ENCODE measurements at regions not wholly inside any gene's neighbourhood (a gene's known extent, or its start where the extent isn't known, plus 50 kb on each side); places are given as distances from the start of the nearest gene placed in this dataset.

- no peaks in the 10 kb centered on the region for H3K27me3 ChIP-seq
- no peak overlapping the region for H3K27ac ChIP-seq
- H3K4me1 ChIP-seq: no peaks in the 10 kb centered on the region
- H3K4me3 ChIP-seq: no peak overlapping the region
- H3K36me3 ChIP-seq: no peaks in the 10 kb centered on the region
- no peaks in the 10 kb centered on the region for H3K9me3 ChIP-seq
- intact Hi-C loops (cut with DNase I; ENCODE audit: low total_unique reads): no loop called here
- TF ChIP-seq, protein P1, sequence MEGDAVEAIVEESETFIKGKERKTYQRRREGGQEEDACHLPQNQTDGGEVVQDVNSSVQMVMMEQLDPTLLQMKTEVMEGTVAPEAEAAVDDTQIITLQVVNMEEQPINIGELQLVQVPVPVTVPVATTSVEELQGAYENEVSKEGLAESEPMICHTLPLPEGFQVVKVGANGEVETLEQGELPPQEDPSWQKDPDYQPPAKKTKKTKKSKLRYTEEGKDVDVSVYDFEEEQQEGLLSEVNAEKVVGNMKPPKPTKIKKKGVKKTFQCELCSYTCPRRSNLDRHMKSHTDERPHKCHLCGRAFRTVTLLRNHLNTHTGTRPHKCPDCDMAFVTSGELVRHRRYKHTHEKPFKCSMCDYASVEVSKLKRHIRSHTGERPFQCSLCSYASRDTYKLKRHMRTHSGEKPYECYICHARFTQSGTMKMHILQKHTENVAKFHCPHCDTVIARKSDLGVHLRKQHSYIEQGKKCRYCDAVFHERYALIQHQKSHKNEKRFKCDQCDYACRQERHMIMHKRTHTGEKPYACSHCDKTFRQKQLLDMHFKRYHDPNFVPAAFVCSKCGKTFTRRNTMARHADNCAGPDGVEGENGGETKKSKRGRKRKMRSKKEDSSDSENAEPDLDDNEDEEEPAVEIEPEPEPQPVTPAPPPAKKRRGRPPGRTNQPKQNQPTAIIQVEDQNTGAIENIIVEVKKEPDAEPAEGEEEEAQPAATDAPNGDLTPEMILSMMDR (IDR thresholded peaks at IDR 0.05): no peak
- TF ChIP-seq POLR2A (IDR thresholded peaks at IDR 0.05): no peak
- DNase-seq: no peak
These were observed 742.1 kb upstream of the SOX9 start for GRCh38 chr17:71378741-71379140.

DNA sequence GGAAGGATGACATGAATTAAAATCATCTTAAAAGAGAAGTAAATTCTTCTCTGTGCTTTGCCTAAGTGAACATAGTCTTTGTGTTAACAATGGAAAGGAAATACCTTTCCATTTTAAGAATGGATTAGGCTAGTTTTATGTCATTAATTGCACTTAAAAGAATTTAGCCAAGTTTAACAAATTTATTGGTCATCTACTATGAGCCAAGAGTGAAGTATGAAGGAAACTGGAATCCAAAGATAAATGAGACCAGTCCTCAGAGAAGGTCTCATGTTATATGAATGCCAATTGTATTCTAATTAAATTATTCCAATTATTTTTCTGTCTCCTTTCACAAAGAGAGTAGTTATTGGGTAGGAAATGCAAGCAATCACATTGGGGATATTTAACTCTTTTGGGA lies 741.3 kb upstream of the SOX9 start:
- no peak for DNase-seq
- no peaks in the 10 kb centered on the region for H3K36me3 ChIP-seq
- H3K27me3 ChIP-seq: no peaks in the 10 kb centered on the region
- no peak for TF ChIP-seq POLR2A (IDR thresholded peaks at IDR 0.05)
- TF ChIP-seq, protein P1 (IDR thresholded peaks at IDR 0.05): no peak
- no peaks in the 10 kb centered on the region for H3K9me3 ChIP-seq
- no peak overlapping the region for H3K4me3 ChIP-seq
- no peak overlapping the region for H3K27ac ChIP-seq
- intact Hi-C loops (cut with DNase I; ENCODE audit: low total_unique reads): no loop called here
- no peaks in the 10 kb centered on the region for H3K4me1 ChIP-seq

DNA sequence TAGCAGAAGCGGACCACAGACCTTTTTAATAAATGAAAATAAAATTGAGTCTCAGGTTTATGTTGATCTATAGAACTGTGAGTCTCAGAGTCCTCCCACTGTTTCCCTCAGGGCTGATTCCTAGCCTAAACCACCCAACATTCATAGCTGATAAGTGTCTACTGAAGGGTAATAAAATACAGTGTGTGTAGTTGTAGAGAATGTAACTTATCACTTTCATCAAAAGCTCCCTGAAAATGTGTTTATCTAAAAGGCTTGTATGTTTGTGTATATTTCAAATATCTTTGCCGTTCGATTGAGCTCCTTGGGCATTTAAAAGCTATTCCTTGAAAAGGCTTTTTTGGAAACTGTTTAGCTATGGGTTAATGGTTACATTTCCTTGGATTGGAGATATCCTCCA lies 740.3 kb upstream of the SOX9 start:
- no peak for TF ChIP-seq POLR2A (IDR thresholded peaks at IDR 0.05)
- TF ChIP-seq, protein P1 (IDR thresholded peaks at IDR 0.05): no peak
- Histone ChIP-seq H3K4me3 (no peak overlapping the region), H3K27ac (no peak overlapping the region), H3K36me3 (no peaks in the 10 kb centered on the region), H3K4me1 (no peaks in the 10 kb centered on the region), H3K9me3 (no peaks in the 10 kb centered on the region), H3K27me3 (no peaks in the 10 kb centered on the region)
- no peak for DNase-seq
- intact Hi-C loops (cut with DNase I; ENCODE audit: low total_unique reads): no loop called here

- H3K4me1 ChIP-seq: no peaks in the 10 kb centered on the region
- TF ChIP-seq, protein P1 (IDR thresholded peaks at IDR 0.05): no peak
- no peak for TF ChIP-seq POLR2A (IDR thresholded peaks at IDR 0.05)
- H3K4me3 ChIP-seq: no peak overlapping the region
- H3K27me3 ChIP-seq: no peaks in the 10 kb centered on the region
- H3K9me3 ChIP-seq: no peaks in the 10 kb centered on the region
- no peak for DNase-seq
- intact Hi-C loops (cut with DNase I; ENCODE audit: low total_unique reads): no loop called here
- no peaks in the 10 kb centered on the region for H3K36me3 ChIP-seq
- no peak overlapping the region for H3K27ac ChIP-seq
These were observed 739.9 kb upstream of the SOX9 start for GRCh38 chr17:71380936-71381335.

- DNase-seq: no peak
- Histone ChIP-seq H3K4me3 (no peak overlapping the region), H3K27me3 (no peaks in the 10 kb centered on the region), H3K4me1 (no peaks in the 10 kb centered on the region), H3K36me3 (no peaks in the 10 kb centered on the region), H3K27ac (no peak overlapping the region), H3K9me3 (no peaks in the 10 kb centered on the region)
- intact Hi-C loops (cut with DNase I; ENCODE audit: low total_unique reads): no loop called here
- TF ChIP-seq POLR2A (IDR thresholded peaks at IDR 0.05): no peak
These were observed 737.7 kb upstream of the SOX9 start for GRCh38 chr17:71383091-71383490.

- no peak for DNase-seq
- Histone ChIP-seq H3K9me3 (no peaks in the 10 kb centered on the region), H3K4me3 (no peak overlapping the region), H3K36me3 (no peaks in the 10 kb centered on the region), H3K4me1 (no peaks in the 10 kb centered on the region), H3K27ac (no peak overlapping the region), H3K27me3 (no peaks in the 10 kb centered on the region)
- TF ChIP-seq, protein P1 (IDR thresholded peaks at IDR 0.05): no peak
- TF ChIP-seq POLR2A (IDR thresholded peaks at IDR 0.05): no peak
- intact Hi-C loops (cut with DNase I; ENCODE audit: low total_unique reads): no loop called here
These were observed 733.4 kb upstream of the SOX9 start for GRCh38 chr17:71387456-71387855.

All from uterus (tissue), 3 donors.